Lung (tissue), 11 donors: ENCODE measurements at regions not wholly inside any gene's neighbourhood (a gene's known extent, or its start where the extent isn't known, plus 50 kb on each side); places are given as distances from the start of the nearest gene placed in this dataset.

Experiments
- ATAC-seq: fragments of 200-7000 bp; cut with Tn5 transposase; one replicate; pipeline ENCODE4 v1.9.1; 2020; ENCODE audit warnings: moderate number of reproducible peaks; ENCODE audit not compliant: insufficient read depth, low FRiP score
- DNase-seq, 3 donors: peaks; one replicate each; pipeline ENCODE4 v3.0.0-alpha.2; 2013 to 2017
- H3K27ac ChIP-seq, 2 donors: one replicate each; pipeline ENCODE4 v1.5.1; 2013; ENCODE audit warnings: mild to moderate bottlenecking in 2 of 2, moderate library complexity in 2 of 2, control low read depth in 1 of 2, inconsistent platforms in 1 of 2, low read depth in 1 of 2, low read length in 1 of 2
- H3K27me3 ChIP-seq, 3 donors: one replicate each; pipeline ENCODE4 v1.5.1; 2013; ENCODE audit warnings: low read length in 2 of 3; ENCODE audit not compliant: control insufficient read depth in 3 of 3, insufficient read depth in 3 of 3
- H3K36me3 ChIP-seq, 4 donors: one replicate each; pipeline ENCODE4 v1.5.1; 2013; ENCODE audit warnings: low read length in 4 of 4, mild to moderate bottlenecking in 1 of 4, moderate library complexity in 1 of 4; ENCODE audit not compliant: control insufficient read depth in 4 of 4, insufficient read depth in 4 of 4
- H3K4me1 ChIP-seq, 5 donors: one replicate each; pipeline ENCODE4 v1.5.1; 2013; ENCODE audit warnings: low read length in 5 of 5, mild to moderate bottlenecking in 2 of 5, moderate library complexity in 1 of 5; ENCODE audit not compliant: control insufficient read depth in 5 of 5, insufficient read depth in 5 of 5
- H3K4me3 ChIP-seq: one replicate; pipeline ENCODE4 v1.5.1; 2013; ENCODE audit warnings: mild to moderate bottlenecking, control low read depth, moderate library complexity
- H3K9ac ChIP-seq, 2 donors: one replicate each; pipeline ENCODE4 v1.5.1; 2013; ENCODE audit warnings: low read length in 2 of 2, control low read depth in 1 of 2; ENCODE audit not compliant: insufficient read depth in 1 of 2
- H3K9me3 ChIP-seq, 4 donors: one replicate each; pipeline ENCODE4 v1.5.1; 2013; ENCODE audit warnings: low read length in 3 of 4, mild to moderate bottlenecking in 1 of 4, moderate library complexity in 1 of 4; ENCODE audit not compliant: control insufficient read depth in 4 of 4, insufficient read depth in 3 of 4
- WGBS, 2 donors: extraction: QIAGEN DNeasy Blood & Tissue Kit; methylation state at CpG; one replicate each; pipeline ENCODE4 v1.1.7; 2013; 5-methylcytosine and 5-hydroxymethylcytosine counted together
- TF ChIP-seq, protein P1 (sequence below): IDR thresholded peaks from 2 replicates; pipeline ENCODE4 v1.5.1; 2012; ENCODE audit warnings: mild to moderate bottlenecking; ENCODE audit errors: control extremely low read depth, extremely low read depth
- donor health status: control.
- donor health status: control.
- donor health status: Bipolar disorder and iron deficiency.
- donor health status: healthy.
- donor health status: DM: yes; HTN: yes; CAD: no.

DNA sequence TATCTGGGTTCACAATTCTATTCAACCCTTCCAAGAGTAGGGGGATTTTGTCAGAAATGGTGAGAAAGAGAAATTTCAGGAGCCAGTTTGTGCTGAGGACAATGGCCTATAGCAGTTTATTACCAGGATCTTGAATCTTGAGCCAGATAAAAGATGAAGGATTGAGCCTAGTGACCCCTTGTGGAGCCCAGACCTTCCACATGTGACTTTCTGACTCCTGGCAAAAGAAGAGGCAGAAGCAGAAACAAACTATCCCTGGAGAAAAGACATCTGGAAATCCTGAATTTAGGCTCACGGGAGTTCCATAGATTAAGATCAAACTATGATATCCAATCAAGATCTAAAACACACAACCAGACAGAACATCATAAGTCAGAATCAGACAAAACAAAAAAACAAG is 60.9 kb upstream of the CHRM2 start:
- H3K27me3 ChIP-seq: no peaks in the 10 kb centered on the region
- DNase-seq: no peak
- no peak overlapping the region for H3K4me3 ChIP-seq
- no peaks in the 10 kb centered on the region for H3K36me3 ChIP-seq
- TF ChIP-seq, protein P1, sequence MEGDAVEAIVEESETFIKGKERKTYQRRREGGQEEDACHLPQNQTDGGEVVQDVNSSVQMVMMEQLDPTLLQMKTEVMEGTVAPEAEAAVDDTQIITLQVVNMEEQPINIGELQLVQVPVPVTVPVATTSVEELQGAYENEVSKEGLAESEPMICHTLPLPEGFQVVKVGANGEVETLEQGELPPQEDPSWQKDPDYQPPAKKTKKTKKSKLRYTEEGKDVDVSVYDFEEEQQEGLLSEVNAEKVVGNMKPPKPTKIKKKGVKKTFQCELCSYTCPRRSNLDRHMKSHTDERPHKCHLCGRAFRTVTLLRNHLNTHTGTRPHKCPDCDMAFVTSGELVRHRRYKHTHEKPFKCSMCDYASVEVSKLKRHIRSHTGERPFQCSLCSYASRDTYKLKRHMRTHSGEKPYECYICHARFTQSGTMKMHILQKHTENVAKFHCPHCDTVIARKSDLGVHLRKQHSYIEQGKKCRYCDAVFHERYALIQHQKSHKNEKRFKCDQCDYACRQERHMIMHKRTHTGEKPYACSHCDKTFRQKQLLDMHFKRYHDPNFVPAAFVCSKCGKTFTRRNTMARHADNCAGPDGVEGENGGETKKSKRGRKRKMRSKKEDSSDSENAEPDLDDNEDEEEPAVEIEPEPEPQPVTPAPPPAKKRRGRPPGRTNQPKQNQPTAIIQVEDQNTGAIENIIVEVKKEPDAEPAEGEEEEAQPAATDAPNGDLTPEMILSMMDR: no peak
- 35 to 52% methylated on average over 1 of the region's 1 CpG for WGBS, 2 donors
- peaks cover 0 to 2% (median 0%) of the 10 kb centered on the region in 4 donors for H3K9me3 ChIP-seq
- no peak overlapping the region for H3K9ac ChIP-seq
- no peak for ATAC-seq
- H3K4me1 ChIP-seq: no peaks in the 10 kb centered on the region
- H3K27ac ChIP-seq: no peak overlapping the region

DNA sequence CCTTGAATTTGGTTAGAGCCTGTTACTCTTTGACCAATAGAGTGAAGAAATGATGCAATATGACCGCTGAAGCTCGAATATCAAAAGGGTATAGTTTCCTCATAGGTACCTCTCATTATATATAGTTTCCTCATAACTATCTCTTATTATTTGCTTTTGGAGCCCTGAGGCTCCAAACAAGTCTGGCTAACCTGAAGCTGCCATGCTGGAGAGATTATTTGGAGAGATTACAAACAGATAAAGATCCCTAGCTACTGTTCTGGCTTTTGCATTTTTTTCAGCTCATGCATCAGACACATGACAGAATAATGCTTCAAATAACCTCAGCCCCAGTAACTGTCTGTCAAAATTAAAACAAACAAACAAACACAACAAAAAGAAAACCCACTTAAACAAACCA is 65.4 kb upstream of the CHRM2 start:
- Histone ChIP-seq H3K9me3 (no peaks in the 10 kb centered on the region), H3K36me3 (no peaks in the 10 kb centered on the region), H3K9ac (no peak overlapping the region), H3K4me1 (no peaks in the 10 kb centered on the region), H3K27ac (no peak overlapping the region), H3K4me3 (no peak overlapping the region), H3K27me3 (no peaks in the 10 kb centered on the region)
- no peak for DNase-seq
- WGBS, 2 donors: 89 to 91% methylated on average over 2 of the region's 2 CpGs
- TF ChIP-seq, protein P1: no peak
- no peak for ATAC-seq

DNA sequence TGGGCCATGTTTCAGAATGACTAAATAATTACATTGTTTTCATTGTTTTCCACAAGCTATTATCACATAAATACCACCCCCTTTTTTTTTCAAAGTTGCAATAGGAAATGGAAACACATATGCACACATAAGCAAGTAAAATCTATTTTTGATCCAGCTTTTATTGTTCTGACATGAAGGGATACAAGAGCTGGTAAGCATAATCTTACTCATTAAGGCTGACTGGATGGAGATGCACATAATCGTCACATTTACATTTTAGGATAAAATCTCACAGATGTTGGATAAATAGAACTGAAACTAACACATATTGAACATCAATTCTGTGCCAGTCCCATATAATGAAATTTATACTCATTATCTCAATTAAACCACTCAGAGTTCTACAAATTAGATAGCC is 84.5 kb upstream of the CHRM2 start:
- Histone ChIP-seq H3K9me3 (no peaks in the 10 kb centered on the region), H3K4me3 (no peak overlapping the region), H3K9ac (no peak overlapping the region), H3K27me3 (no peaks in the 10 kb centered on the region), H3K27ac (no peak overlapping the region), H3K36me3 (no peaks in the 10 kb centered on the region), H3K4me1 (no peaks in the 10 kb centered on the region)
- 82 to 92% methylated on average over 1 of the region's 1 CpG for WGBS, 2 donors
- no peak for ATAC-seq
- DNase-seq: no peak
- TF ChIP-seq, protein P1: no peak

- Histone ChIP-seq H3K27me3 (no peaks in the 10 kb centered on the region), H3K9ac (no peak overlapping the region), H3K4me3 (no peak overlapping the region), H3K4me1 (peaks cover 0 to 2% (median 0%) of the 10 kb centered on the region in 5 donors), H3K9me3 (peaks cover 0 to 5% (median 2%) of the 10 kb centered on the region in 4 donors), H3K27ac (no peak overlapping the region), H3K36me3 (no peaks in the 10 kb centered on the region)
- no peak for DNase-seq
- TF ChIP-seq, protein P1: no peak
- 83 to 91% methylated on average over 3 of the region's 3 CpGs for WGBS, 2 donors
- ATAC-seq: no peak
Measured at GRCh38 chr7:136741941-136742340, 126.5 kb upstream of the CHRM2 start.
